Mesodermal cell (in vitro differentiated cells): ENCODE measurements at regions not wholly inside any gene's neighbourhood (a gene's known extent, or its start where the extent isn't known, plus 50 kb on each side); places are given as distances from the start of the nearest gene placed in this dataset.

Source experiments
- H3K27ac ChIP-seq: 2 replicates; pipeline ENCODE4 v1.7.0; 2013; ENCODE audit warnings: mild to moderate bottlenecking, low read depth, low read length, moderate library complexity; ENCODE audit not compliant: severe bottlenecking
- H3K36me3 ChIP-seq: 2 replicates; pipeline ENCODE4 v1.7.1; 2013; ENCODE audit warnings: mild to moderate bottlenecking, low read length, moderate library complexity; ENCODE audit not compliant: control insufficient read depth, insufficient read depth
- H3K4me1 ChIP-seq: one replicate; pipeline ENCODE4 v1.7.1; 2013; ENCODE audit warnings: mild to moderate bottlenecking, low read length; ENCODE audit not compliant: insufficient read depth, control insufficient read depth, poor library complexity, severe bottlenecking
- H3K4me3 ChIP-seq: 2 replicates; pipeline ENCODE4 v1.7.0; 2013; ENCODE audit warnings: low read length, control low read depth, mild to moderate bottlenecking; ENCODE audit not compliant: insufficient read depth, poor library complexity, severe bottlenecking; ENCODE audit errors: extremely low read depth
- H3K9me3 ChIP-seq: 2 replicates; pipeline ENCODE4 v1.7.1; 2013; ENCODE audit warnings: mild to moderate bottlenecking, low read length, moderate library complexity; ENCODE audit not compliant: control insufficient read depth
- WGBS, 2 experiments: methylation state at CpG; one replicate each; pipeline ENCODE4 v1.1.5; 2013; ENCODE audit warnings: missing lambda C conversion rate in 2 of 2; ENCODE audit not compliant: insufficient coverage in 2 of 2; 5-methylcytosine and 5-hydroxymethylcytosine counted together

DNA sequence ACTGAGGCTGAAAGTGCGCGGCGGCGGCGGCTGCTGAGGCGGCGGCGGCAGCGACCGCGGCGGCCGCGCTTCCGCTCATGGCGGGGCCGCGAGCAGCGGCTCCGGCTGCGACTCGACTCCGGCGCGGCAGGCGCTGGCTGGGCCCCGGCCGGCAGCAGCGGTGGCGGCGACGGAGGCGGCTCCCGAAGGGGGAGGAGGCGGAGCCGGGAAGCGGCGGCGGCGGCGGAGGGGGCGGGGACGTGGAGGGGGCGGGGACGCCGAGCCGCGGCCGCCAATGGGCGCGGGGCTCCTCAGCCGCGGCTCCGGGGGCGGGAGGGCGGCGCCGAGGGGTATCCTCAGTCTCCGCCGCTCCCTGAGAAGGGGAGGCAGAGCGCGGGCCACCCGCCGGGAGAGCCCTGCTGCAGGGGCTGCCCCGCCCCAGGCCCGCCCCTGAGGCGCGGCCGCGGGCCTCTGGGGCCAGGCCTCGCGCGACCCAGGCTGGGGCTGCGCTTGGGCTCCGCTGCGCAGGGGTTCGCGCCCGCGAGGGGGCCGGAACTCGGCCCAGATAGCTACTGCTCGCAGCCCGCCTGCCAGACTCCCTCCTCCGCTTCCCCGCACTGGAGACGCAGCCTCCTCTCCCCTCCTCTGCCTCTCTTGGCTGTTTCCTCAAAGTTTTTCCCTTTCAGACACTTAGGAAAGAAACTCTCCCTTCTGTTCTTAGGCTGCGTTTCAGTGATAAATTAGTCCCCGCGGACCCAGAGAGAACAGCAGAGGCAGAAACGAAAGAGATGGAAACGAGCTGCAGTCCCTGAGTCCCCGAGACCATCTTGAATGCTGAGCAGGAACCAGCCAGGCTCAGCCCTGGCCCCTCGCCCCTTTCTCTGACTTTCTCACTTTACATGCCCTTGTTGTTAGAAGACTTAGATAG, 85.0 kb upstream of the MELK start:
- 1% methylated on average over 48 to 55 of the region's 94 CpGs for WGBS, 2 experiments
- Histone ChIP-seq H3K27ac (peak overlapping the region; percentile 90), H3K9me3 (no peaks in the 10 kb centered on the region), H3K4me3 (peak overlapping the region; percentile 45), H3K4me1 (peaks cover 7% of the 10 kb centered on the region), H3K36me3 (peaks cover 9% of the 10 kb centered on the region)

- Histone ChIP-seq H3K4me1 (peaks cover 7% of the 10 kb centered on the region), H3K4me3 (peak overlapping the region; percentile 73), H3K9me3 (no peaks in the 10 kb centered on the region), H3K27ac (peak overlapping the region; percentile 82), H3K36me3 (peaks cover 9% of the 10 kb centered on the region)
- WGBS, 2 experiments, result 0% methylated on average over 21 to 47 of the region's 63 CpGs
Measured at GRCh38 chr9:36486933-36487481, 85.7 kb upstream of the MELK start.

DNA sequence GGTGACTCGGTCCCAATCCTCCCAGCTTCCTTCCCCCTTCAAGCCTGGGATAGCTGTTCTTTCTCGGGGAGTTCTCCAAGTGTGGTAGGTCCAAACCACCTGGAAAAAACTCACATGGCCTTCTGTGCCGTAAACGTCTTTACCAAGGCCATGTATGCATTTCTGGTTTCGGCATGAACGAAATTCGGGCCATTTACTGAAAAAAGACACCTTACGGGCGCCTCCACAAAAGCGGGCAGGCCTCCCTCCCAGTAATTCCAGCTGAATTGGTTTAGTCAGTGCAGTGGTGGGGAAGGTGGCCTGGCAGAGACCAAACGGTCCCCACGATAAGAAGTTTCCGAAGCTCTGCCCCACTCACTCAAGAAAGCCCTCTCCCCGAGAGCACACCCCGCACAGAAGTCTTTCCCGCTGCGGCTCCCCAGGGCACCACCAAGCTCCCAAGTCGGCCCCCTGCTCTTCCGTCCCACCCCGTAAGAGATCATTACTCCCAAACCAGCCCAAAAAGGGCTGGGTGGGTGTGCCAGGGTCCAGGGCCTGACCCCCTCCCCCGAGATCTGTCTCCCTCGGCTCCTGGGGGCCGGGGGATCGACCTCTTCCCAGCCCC, 86.3 kb upstream of the MELK start:
- peak overlapping the region; percentile 73 for H3K4me3 ChIP-seq
- no peaks in the 10 kb centered on the region for H3K9me3 ChIP-seq
- peaks cover 7% of the 10 kb centered on the region for H3K4me1 ChIP-seq
- H3K36me3 ChIP-seq, result peaks cover 9% of the 10 kb centered on the region
- 0 to 1% methylated on average over 16 to 23 of the region's 24 CpGs for WGBS, 2 experiments
- H3K27ac ChIP-seq, result peak overlapping the region; percentile 82

DNA sequence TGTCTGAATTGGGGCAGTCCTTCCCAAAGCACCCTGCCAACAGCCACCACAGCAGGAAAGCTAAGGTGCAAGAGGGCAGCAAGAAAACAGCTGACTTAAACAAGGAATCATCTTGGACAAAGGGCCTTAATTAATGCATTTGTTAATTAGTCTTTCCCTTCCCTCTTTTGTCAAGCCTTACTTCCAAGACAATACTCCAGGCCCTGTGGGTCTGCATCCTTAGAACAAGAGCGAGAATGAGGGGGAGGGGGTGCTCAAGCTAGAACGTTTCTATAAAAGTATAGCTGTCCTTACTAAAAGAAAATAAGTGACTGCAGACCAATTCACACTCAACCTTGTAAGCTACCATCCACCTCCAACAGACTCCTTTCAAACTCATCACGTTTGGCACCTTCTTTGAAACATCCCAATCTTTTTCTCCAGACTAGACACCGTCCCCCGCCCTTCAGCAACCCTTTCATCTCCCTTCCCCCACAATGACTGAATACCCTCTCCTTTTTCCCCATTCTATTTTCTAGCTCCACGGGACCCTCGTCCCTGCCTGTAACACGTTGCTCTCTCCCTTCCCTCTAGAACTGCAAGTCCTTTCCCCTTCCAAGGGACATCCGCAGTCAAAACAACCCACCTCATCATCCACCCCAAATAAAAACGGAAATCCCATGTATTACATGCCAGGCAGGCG, 85.7 kb upstream of the RNF38 start:
- Histone ChIP-seq H3K27ac (peak overlapping the region; percentile 82), H3K36me3 (peaks cover 9% of the 10 kb centered on the region), H3K9me3 (no peaks in the 10 kb centered on the region), H3K4me3 (peak overlapping the region; percentile 73), H3K4me1 (peaks cover 7% of the 10 kb centered on the region)
- 2 to 3% methylated on average over 6 to 9 of the region's 11 CpGs for WGBS, 2 experiments

- peaks cover 5% of the 10 kb centered on the region for H3K4me1 ChIP-seq
- H3K9me3 ChIP-seq, result no peaks in the 10 kb centered on the region
- WGBS, 2 experiments, result no CpG with 5 or more reads among the region's 3 CpGs
- H3K4me3 ChIP-seq, result no peak overlapping the region
- peaks cover 14% of the 10 kb centered on the region for H3K36me3 ChIP-seq
- no peak overlapping the region for H3K27ac ChIP-seq
Measured at GRCh38 chr9:36484124-36484523, 84.1 kb upstream of the RNF38 start.

GRCh38 chr9:36479101-36479500, 79.0 kb upstream of the RNF38 start:
- Histone ChIP-seq H3K4me3 (no peak overlapping the region), H3K36me3 (peaks cover 25% of the 10 kb centered on the region), H3K4me1 (no peaks in the 10 kb centered on the region), H3K9me3 (no peaks in the 10 kb centered on the region), H3K27ac (no peak overlapping the region)
- WGBS, 2 experiments, result 93 to 95% methylated on average over 1 to 2 of the region's 4 CpGs

DNA sequence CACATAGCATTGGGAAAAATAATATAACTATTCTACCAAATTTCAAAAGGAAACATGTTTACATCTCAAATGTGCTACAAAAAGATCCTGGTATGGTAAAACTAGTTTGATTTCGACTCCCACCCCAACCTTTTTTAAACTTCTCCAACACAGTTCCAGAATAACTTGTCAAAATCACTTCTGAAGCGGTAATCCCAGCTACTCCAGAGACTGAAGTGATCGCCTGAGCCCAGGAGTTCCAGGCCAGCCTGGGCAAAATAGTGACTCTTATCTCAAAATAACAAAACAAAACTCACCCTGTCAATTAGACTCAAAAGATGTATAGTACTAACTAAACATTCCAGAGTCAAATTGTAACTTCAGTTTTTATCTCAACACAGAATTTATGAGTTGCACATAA, 71.3 kb upstream of the RNF38 start:
- peaks cover 21% of the 10 kb centered on the region for H3K36me3 ChIP-seq
- no peak overlapping the region for H3K4me3 ChIP-seq
- no peaks in the 10 kb centered on the region for H3K9me3 ChIP-seq
- peaks cover 2% of the 10 kb centered on the region for H3K4me1 ChIP-seq
- no peak overlapping the region for H3K27ac ChIP-seq
- WGBS, 2 experiments, result 92 to 93% methylated on average over 2 to 3 of the region's 3 CpGs

- Histone ChIP-seq H3K9me3 (no peaks in the 10 kb centered on the region), H3K27ac (no peak overlapping the region), H3K4me1 (peaks cover 2% of the 10 kb centered on the region), H3K4me3 (no peak overlapping the region), H3K36me3 (peaks cover 16% of the 10 kb centered on the region)
- 89 to 93% methylated on average over 6 to 7 of the region's 7 CpGs for WGBS, 2 experiments
Measured at GRCh38 chr9:36470643-36471290, 70.7 kb upstream of the RNF38 start.

DNA sequence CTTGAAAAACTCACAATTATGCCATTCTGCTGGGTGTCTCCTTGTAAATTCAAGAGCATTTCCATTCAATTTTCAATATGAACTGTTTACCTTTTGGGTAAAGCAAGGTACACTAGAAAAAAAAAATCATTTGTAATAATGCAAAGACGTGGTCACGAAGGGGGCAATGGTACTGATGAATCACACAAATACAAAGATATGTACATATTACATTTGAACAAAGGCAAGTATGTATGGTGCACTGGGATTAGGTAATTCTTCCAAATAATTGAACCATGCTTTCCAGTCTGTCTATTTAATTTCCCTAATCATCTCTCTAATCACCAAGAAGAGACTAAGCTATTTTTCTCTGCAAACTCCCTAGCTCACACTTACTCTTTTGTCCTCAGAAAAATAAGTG, 63.4 kb upstream of the RNF38 start:
- WGBS, 2 experiments, result no CpG with 5 or more reads among the region's 2 CpGs
- H3K9me3 ChIP-seq, result no peaks in the 10 kb centered on the region
- H3K4me3 ChIP-seq, result no peak overlapping the region
- no peak overlapping the region for H3K27ac ChIP-seq
- H3K36me3 ChIP-seq, result peaks cover 11% of the 10 kb centered on the region
- H3K4me1 ChIP-seq, result no peaks in the 10 kb centered on the region

DNA sequence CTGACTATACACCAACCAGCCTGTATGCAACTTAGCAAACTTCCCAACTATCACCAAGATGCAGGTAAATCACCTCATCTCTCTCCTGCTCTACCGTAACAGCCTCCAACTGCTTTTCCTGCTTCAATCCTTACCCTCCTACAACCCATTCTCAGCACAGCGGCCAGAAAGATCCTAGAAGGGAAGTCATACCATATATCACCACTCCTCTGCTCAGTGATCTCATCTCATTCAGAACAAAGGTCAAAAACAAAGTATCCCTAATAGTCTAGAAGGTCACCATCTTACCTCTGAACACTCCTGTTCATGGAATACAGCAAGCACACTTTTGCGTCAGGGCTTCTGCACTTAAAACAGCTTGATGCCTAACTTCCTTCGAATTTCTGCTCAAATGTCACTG, 62.2 kb upstream of the RNF38 start:
- WGBS, 2 experiments, result 92 to 98% methylated on average over 4 of the region's 4 CpGs
- H3K36me3 ChIP-seq, result peaks cover 14% of the 10 kb centered on the region
- no peak overlapping the region for H3K4me3 ChIP-seq
- H3K4me1 ChIP-seq, result no peaks in the 10 kb centered on the region
- no peaks in the 10 kb centered on the region for H3K9me3 ChIP-seq
- no peak overlapping the region for H3K27ac ChIP-seq
